Upper lobe of left lung (tissue), 6 donors: ENCODE measurements at regions not wholly inside any gene's neighbourhood (a gene's known extent, or its start where the extent isn't known, plus 50 kb on each side); places are given as distances from the start of the nearest gene placed in this dataset.

Experiments used
- ATAC-seq, 2 donors: fragments of 200-7000 bp; cut with Tn5 transposase; one replicate each; pipeline ENCODE4 v1.9.1; 2022; ENCODE audit warnings: mild to moderate bottlenecking in 2 of 2, moderate library complexity in 2 of 2; ENCODE audit not compliant: low FRiP score in 2 of 2
- DNase-seq, 2 donors: peaks; one replicate each; pipeline ENCODE4 v3.0.0-alpha.2; 2019 to 2020
- H3K27ac ChIP-seq, 4 donors: fragments of 200-600 bp; sonication (generic); one replicate each; pipeline ENCODE4 v1.5.1; 2016 to 2019
- H3K27me3 ChIP-seq, 4 donors: fragments of 200-600 bp; sonication (generic); one replicate each; pipeline ENCODE4 v1.5.1; 2017 to 2019
- H3K36me3 ChIP-seq, 4 donors: fragments of 200-600 bp; sonication (generic); one replicate each; pipeline ENCODE4 v1.5.1; 2016 to 2019
- H3K4me1 ChIP-seq, 4 donors: fragments of 200-600 bp; sonication (generic); one replicate each; pipeline ENCODE4 v1.5.1; 2018 to 2019
- H3K4me3 ChIP-seq, 4 donors: fragments of 200-600 bp; sonication (generic); one replicate each; pipeline ENCODE4 v1.5.1; 2017 to 2019; ENCODE audit warnings: mild to moderate bottlenecking in 2 of 4, moderate library complexity in 1 of 4
- H3K9me3 ChIP-seq, 4 donors: fragments of 200-600 bp; sonication (generic); one replicate each; pipeline ENCODE4 v1.5.1; 2018 to 2019
- CTCF ChIP-seq, 6 experiments: fragments of 450-650 bp in 4 of 6; fragments of 200-600 bp in 2 of 6; sonication (generic) in 2 of 6; IDR thresholded peaks; one replicate each; pipeline ENCODE4 v1.5.1; 2016 to 2019; ENCODE audit warnings: antibody characterized with exemption in 6 of 6
- EP300 ChIP-seq, 4 donors: sonication (generic); formaldehyde crosslinking; IDR thresholded peaks; one replicate each; pipeline ENCODE4 v1.5.1; 2017; ENCODE audit warnings: antibody characterized with exemption in 4 of 4, control low read depth in 2 of 4
- POLR2A ChIP-seq, 4 donors: fragments of 450-650 bp; IDR thresholded peaks; one replicate each; pipeline ENCODE4 v1.5.1; 2016 to 2017; ENCODE audit warnings: antibody characterized with exemption in 4 of 4, mild to moderate bottlenecking in 2 of 4
- POLR2AphosphoS5 ChIP-seq, 2 donors: sonication (generic); formaldehyde crosslinking; IDR thresholded peaks; one replicate each; pipeline ENCODE4 v1.5.1; 2017; ENCODE audit warnings: antibody characterized with exemption in 2 of 2
- WGBS, 2 donors: methylation state at CpG; one replicate each; pipeline ENCODE4 v1.1.5; 2017 to 2018; 5-methylcytosine and 5-hydroxymethylcytosine counted together
- donor health status: DM: no; HTN: no; CAD: no; lungs with moderate emphysema.
- donor health status: DM: no; HTN: yes; CAD: no; lungs with severe emphysema.

- TF ChIP-seq POLR2AphosphoS5 (IDR thresholded peaks at IDR 0.05) (no peak), POLR2A (IDR thresholded peaks at IDR 0.05) (no peak)
- Histone ChIP-seq H3K27me3 (no peaks in the 10 kb centered on the region), H3K4me1 (no peaks in the 10 kb centered on the region), H3K9me3 (no peaks in the 10 kb centered on the region), H3K4me3 (no peak overlapping the region), H3K36me3 (no peaks in the 10 kb centered on the region), H3K27ac (no peak overlapping the region)
- ATAC-seq (peak in 1 of 2 donors; percentile 86), DNase-seq (no peak)
- 52 to 60% methylated on average over 3 of the region's 3 CpGs for WGBS, 2 donors
These were observed 906.9 kb upstream of the RAG2 start for GRCh38 chr11:37504921-37505320.

- ATAC-seq: peak in 1 of 2 donors; percentile 78
- Histone ChIP-seq H3K36me3 (no peaks in the 10 kb centered on the region), H3K4me1 (no peaks in the 10 kb centered on the region), H3K4me3 (no peak overlapping the region), H3K9me3 (no peaks in the 10 kb centered on the region), H3K27ac (no peak overlapping the region), H3K27me3 (no peaks in the 10 kb centered on the region)
- WGBS, 2 donors: 37 to 48% methylated on average over 3 of the region's 3 CpGs
- TF ChIP-seq CTCF (IDR thresholded peaks at IDR 0.05): no peak
- TF ChIP-seq EP300 (IDR thresholded peaks at IDR 0.05): no peak
- TF ChIP-seq POLR2A (IDR thresholded peaks at IDR 0.05): no peak
- no peak for TF ChIP-seq POLR2AphosphoS5 (IDR thresholded peaks at IDR 0.05)
- DNase-seq: no peak
These were observed 906.1 kb upstream of the RAG2 start for GRCh38 chr11:37504060-37504611.

GRCh38 chr11:37503411-37504059 is 905.5 kb upstream of the RAG2 start:
- H3K36me3 ChIP-seq: no peaks in the 10 kb centered on the region
- H3K27me3 ChIP-seq: no peaks in the 10 kb centered on the region
- DNase-seq: no peak
- TF ChIP-seq POLR2A (IDR thresholded peaks at IDR 0.05) (no peak), EP300 (IDR thresholded peaks at IDR 0.05) (no peak), POLR2AphosphoS5 (IDR thresholded peaks at IDR 0.05) (no peak), CTCF (IDR thresholded peaks at IDR 0.05) (no peak)
- no peaks in the 10 kb centered on the region for H3K4me1 ChIP-seq
- WGBS, 2 donors: 80 to 86% methylated on average over 2 of the region's 2 CpGs
- no peak for ATAC-seq
- H3K4me3 ChIP-seq: no peak overlapping the region
- no peak overlapping the region for H3K27ac ChIP-seq
- H3K9me3 ChIP-seq: no peaks in the 10 kb centered on the region

GRCh38 chr11:37502202-37502601 is 904.2 kb upstream of the RAG2 start:
- H3K4me1 ChIP-seq: no peaks in the 10 kb centered on the region
- ATAC-seq (no peak), DNase-seq (no peak)
- no peaks in the 10 kb centered on the region for H3K36me3 ChIP-seq
- no peak overlapping the region for H3K27ac ChIP-seq
- no peaks in the 10 kb centered on the region for H3K27me3 ChIP-seq
- H3K9me3 ChIP-seq: no peaks in the 10 kb centered on the region
- 66 to 74% methylated on average over 2 of the region's 2 CpGs for WGBS, 2 donors
- no peak overlapping the region for H3K4me3 ChIP-seq
- TF ChIP-seq EP300 (IDR thresholded peaks at IDR 0.05) (no peak), POLR2A (IDR thresholded peaks at IDR 0.05) (no peak), POLR2AphosphoS5 (IDR thresholded peaks at IDR 0.05) (no peak), CTCF (IDR thresholded peaks at IDR 0.05) (no peak)

- no peaks in the 10 kb centered on the region for H3K9me3 ChIP-seq
- H3K4me3 ChIP-seq: no peak overlapping the region
- H3K27me3 ChIP-seq: no peaks in the 10 kb centered on the region
- no peak for TF ChIP-seq EP300 (IDR thresholded peaks at IDR 0.05)
- TF ChIP-seq POLR2AphosphoS5 (IDR thresholded peaks at IDR 0.05): no peak
- no peak for TF ChIP-seq CTCF (IDR thresholded peaks at IDR 0.05)
- no peak for TF ChIP-seq POLR2A (IDR thresholded peaks at IDR 0.05)
- no peaks in the 10 kb centered on the region for H3K4me1 ChIP-seq
- ATAC-seq: no peak
- WGBS, 2 donors: 60 to 63% methylated on average over 2 of the region's 2 CpGs
- DNase-seq: no peak
- H3K36me3 ChIP-seq: no peaks in the 10 kb centered on the region
- no peak overlapping the region for H3K27ac ChIP-seq
These were observed 902.4 kb upstream of the RAG2 start for GRCh38 chr11:37500425-37500824.
